NCI-H748 treated with DMSO at 0.1 percent for 48 hours (cell line): ENCODE measurements at regions not wholly inside any gene's neighbourhood (a gene's known extent, or its start where the extent isn't known, plus 50 kb on each side); places are given as distances from the start of the nearest gene placed in this dataset.
"Not testable (repeated sequence)": the region's sequence is repeated elsewhere in the genome, so short reads cannot be mapped to it uniquely, and the experiment has no call there.

Experiments used
- DNase-seq: peaks from one replicate; lab custom pipeline; 2025; lab: John Stamatoyannopoulos, UW

DNA sequence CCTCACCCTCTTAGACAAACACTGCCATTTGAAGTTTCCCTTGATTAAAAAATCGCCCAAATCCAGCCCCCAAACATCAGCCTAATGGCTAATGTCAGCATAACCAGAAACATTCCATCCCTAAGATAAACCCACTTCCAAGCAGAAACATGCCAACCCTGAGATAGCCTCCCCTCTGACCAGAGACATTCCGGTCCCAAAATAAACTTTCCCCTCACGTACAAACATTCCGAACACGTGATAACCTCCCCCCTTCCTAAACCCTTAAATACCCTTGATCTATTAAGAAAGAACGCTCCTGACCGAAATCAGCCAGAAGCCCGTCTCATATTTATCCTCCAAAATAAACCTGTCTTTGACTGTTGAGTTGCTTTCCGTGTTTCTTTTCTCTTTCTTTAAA is 237.2 kb downstream of the ASMT start:
- DNase-seq = no peak

DNA sequence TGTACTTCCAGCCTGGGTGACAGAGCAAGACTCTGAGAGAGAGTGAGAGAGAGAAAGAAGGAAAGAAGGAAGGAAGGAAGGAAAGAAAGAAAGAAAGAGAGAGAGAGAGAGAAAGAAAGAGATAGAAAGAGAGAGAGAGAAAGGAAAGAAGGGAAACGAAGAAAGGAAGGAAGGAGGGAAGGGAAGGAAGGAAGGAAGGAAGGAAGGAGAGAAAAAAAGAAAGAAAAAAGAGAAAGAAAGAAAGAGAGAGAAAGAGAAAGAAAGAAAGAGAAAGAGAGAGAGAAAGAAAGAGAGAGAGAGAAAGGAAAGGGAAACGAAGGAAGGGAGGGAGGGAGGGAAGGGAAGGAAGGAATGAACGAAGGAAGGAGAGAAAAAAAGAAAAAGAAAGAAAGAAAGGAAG is 238.6 kb downstream of the ASMT start:
- no peak for DNase-seq

DNA sequence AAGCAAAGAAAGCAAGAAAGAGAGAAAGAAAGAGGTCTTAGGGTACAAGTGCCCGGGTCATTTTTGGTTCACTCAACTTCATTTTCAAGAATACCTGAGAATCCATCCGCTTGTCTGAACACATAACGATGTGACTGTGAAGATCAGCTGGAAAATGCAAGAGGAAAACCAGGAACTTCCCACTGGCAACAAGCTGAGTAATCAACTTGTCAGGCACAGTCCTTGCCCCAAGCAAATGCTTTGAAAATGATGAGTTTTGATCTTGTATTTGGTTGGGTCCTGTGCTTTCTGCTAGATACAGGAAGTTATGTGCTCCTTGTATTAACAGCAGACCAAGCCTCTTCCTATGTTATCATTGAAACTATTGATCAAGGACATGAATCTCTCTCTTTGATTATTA is 239.1 kb downstream of the ASMT start:
- no peak for DNase-seq

DNA sequence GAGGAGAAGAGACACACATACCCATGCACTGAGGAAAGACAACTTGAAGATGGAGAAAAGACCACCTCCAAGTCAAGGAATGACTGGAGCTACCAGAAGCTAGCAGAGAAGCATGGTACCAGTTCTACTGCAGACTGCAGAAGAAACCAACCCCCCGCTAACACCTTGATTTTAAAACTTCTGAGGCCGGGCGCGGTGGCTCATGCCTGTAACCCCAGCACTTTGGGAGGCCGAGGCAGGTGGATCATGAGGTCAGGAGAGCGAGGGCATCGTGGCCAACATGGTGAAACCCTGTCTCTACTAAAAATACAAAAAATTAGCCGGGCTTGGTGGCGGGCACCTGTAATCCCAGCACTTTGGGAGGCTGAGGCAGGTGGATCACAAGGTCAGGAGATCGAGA is 240.0 kb downstream of the ASMT start:
- DNase-seq = not testable (repeated sequence)

DNA sequence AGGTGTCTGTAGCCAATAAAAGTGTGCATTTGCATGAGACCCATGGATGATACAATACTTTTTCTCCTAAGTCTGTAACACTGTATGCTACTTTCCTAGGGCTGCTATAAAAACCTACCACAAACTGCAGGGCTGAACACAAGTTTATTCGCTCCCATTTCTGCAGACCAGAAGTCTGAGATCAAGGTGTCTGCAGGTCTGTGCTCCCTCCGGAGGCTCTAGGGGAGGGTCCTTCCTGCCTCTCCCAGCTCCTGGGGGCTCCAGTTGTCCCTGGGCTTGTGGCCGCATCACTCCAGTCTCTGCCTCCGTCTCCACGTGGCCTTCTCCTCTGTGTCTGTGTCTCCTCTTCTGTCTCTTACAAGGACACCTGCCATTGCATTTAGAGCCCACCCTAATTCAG is 244.4 kb downstream of the ASMT start:
- not testable (repeated sequence) for DNase-seq

DNA sequence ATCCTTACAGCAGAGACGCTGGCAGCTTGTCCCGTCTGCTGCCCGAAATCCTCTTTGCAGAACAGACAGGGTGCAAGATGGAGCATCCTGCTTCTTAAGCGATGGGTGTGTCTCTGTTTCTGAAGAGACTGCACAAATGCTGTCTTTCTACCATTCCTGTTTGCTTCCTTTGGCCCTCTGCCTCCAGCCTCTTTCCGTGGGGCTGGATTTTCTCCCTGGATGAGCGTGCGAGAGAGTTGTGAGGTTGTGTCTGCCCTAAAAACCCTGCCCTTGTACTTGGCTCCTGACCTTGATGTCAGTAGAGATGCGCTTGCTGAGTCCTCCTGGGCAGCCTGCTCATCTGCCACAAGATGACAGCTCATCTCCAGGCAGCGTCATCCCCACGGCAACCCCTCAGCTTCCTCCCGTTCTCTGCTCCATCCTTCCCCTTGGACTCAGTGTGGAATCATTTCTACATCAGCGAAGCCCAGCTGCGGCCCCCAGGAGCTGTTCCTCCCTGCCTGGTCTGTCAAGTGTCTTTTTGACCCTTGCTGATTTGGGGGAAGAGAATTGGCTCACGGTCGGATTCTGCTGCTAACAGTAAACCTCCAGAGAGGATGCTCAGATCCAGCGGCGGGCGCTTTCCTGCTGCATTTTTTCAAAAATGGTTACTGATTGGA is 246.2 kb downstream of the ASMT start:
- DNase-seq = no peak

DNA sequence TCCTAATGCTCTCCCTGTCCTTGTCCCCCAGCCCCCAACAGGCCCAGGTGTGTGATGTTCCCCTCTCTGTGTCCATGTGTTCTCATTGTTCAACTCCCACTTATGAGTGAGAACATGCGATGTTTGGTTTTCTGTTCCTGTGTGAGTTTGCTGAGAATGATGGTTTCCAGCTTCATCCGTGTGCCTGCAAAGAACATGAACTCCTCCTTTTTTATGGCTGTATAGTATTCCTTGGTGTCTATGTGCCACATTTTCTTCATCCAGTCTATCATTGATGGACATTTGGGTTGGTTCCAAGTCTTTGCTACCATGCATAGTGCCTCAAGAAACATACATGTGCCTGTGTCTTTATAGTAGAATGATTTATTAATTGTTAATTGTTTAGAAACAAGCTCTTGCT is 249.1 kb downstream of the ASMT start:
- DNase-seq = not testable (repeated sequence)

DNA sequence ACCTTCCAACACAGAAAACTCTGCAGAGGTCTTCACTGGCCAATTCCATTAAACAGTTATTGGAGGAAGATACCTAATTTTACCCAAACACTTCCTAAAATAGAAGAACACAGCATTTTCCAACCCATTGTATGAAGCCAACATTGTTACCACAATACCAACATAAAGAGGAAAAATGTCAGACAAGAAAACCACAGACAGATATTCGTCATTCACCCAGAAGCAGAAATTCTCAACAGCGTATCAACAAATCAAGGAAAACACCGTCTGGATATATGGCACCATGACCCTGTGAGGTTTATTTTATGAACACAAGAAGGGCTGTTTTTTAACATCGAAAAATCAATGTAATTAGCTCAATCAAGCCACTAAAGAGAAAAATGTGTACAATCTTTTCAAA is 255.6 kb downstream of the ASMT start:
- no peak for DNase-seq

DNA sequence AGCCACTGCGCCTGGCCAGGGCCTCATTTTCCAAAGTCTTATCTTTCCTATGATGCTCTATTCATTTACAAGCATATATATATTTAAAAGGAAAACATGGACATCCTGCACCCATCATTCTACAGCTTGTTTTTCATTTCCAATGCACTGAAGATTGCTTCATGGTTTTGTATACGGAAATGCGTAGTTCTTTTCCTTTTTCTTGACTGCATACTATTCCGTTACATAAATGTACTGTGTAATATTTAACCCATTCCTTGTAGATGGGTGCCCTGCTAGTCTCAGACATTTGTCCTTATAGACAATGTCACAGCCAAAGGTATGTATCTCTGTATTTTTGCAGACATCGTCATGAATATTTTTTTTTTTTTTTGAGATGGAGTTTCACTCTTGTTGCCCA is 257.0 kb downstream of the ASMT start:
- no peak for DNase-seq

DNA sequence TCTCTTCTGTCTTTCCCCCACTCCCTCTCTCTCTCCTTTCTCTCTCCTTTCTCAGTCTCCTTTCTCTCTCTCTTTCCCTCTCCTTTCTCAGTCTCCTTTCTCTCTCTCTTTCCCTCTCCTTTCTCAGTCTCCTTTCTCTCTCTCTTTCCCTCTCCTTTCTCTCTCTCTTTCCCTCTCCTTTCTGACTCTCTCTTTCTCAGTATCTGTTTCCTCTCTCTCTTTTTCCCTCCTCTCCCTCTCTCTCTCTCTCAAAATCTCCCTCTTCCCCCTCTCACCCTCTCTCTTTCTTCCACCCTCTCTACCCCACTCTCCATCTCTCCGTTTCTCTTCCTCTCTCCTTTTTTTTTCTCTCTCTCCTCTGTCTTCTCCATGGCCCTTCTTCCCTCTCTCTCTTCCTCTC is 258.8 kb downstream of the ASMT start:
- DNase-seq = no peak

DNA sequence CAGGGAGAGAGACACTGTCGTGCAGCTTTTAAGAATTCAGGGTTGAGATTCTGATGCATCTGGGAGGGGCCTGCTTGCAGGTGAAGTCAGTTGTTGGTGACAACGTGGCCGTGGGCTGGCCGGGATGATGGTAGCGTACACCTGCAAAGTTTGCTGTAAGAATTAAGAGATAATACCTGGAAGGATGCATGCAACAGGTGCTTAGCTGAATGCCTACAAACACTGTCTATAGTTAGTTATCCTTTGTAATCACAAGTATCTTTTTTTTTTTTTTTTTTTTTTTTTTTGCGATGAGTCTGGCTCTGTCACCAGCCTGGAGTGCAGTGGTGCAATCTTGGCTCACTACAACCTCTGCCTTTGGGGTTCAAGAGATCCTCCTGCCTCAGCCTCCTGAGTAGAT is 259.6 kb downstream of the ASMT start:
- no peak for DNase-seq

DNA sequence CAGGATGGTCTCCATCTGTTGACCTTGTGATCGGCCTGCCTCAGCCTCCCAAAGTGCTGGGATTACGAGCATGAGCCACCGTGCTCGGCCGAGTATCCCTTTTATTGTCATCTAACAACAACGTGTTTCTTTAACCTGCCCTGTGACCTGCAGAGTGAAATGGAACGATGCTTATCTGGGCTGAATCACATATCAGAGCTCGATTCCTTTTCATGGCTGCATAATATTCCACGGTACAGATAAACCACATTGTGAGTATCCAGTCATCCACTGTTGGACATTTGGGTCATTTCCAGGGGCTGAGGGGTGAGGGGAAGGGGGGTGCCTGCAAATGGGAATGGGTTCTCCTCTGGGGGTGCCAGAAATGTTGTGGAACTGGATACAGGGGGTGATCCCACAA is 260.0 kb downstream of the ASMT start:
- DNase-seq = no peak

DNA sequence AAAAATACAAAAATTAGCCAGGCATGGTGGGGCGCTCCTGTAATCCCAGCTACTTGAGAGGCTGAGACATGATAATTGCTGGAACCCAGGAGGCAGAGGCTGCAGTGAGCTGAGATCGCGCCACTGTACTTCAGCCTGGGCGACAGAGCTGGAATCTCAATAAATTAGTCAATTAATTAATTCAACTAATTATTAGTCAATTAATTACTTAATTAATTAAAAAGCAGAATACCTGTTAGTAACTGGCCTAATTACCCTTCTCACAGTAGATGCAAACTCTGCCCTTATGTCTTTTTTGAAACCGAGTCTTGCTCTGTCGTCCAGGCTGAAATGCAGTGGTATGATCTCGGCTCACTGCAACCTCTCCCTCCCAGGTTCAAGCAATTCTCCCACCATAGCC is 261.2 kb downstream of the ASMT start:
- DNase-seq = no peak

DNA sequence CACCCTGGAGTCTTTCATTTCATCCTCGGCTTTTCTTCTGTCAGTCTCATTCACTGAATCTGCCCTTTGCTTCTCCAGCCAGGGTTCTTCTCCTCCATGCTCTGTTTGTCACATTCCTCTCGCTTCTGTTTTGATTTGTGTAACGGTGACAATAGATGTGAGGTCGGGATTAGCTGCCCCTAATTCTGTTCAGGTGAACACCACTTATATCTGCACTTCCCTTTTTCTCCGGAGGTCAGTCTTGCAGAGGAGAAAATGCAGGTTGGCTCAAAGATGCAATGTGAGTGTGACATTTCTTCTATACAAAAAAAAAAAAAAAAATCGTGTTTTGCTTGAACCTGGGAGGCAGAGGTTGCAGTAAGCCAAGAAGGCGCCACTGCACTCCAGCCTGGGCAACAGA is 262.9 kb downstream of the ASMT start:
- DNase-seq = no peak

DNA sequence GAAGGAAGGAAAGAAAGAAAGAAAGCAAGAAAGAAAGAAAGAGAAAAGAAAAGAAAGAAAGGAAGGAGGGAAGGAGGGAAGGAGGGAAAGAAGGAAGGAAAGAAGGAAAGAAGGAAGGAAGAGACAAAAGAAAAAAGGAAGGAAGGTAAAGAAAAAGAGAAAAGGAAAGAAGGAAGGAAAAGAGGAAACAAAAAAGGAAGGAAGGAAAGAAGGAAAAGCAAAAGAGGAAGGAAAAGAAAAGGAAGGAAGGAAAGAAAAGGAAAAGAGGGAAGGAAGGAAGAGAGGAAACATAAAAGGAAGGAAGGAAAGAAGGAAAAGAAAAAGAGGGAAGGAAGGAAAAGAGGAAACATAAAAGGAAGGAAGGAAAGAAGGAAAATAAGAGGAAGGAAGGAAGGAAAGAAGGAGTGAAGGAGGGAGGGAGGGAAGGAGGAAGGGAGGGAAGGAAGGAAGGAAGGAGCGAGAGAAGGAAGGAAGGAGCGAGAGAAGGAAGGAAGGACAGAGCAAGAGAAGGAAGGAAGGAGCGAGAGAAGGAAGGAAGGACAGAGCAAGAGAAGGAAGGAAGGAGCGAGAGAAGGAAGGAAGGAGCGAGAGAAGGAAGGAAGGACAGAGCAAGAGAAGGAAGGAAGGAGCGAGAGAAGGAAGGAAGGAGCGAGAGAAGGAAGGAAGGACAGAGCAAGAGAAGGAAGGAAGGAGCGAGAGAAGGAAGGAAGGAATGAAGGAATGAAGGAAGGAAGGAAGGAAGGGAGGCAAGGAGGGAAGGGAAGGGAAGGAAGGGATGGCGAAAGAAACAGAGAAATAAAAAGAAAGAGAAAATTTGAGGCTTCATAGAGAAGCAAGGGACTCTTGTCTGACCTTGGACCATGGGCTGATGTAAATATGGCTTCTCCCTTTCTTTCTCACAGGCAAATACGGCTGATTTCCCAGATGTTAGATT is 266.3 kb downstream of the ASMT start:
- DNase-seq = not testable (repeated sequence)

DNA sequence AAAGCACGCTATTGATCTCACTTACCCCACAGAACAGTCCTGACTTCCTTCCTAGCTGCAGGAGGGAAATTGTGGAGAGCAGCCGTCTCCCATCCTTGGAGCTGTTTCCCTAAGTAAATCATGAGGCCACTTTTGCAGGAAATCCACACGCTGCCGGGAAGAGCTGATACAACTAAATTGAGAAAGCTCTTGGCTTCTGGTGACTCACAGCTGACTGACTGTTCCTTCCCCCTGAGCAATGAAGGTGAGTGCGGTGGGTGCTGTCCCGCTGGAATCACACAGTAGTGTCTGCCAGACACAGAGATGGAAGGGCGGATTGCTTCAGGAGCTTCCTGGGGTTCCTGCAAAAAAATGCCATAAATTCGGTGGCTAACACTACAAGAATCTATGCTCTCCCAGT is 268.9 kb downstream of the ASMT start:
- no peak for DNase-seq

DNA sequence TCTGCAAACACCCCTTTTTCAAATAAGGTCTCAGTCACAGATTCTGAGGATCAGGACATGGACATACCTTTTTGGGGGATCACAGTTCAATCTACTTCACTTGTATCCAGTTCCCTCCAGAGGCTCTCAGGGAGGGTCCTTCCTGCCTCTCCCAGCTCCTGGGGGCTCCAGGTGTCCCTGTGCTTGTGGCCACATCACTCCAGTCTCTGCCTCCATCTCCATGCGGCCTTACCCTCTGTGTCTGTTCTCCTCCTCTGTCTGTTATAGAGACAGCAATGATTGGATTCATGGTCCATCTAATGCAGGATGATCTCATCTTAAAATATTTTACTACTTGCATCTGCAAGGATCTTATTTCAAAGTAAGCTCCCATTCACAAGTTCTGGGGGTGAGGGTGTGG is 269.6 kb downstream of the ASMT start:
- DNase-seq = no peak

DNA sequence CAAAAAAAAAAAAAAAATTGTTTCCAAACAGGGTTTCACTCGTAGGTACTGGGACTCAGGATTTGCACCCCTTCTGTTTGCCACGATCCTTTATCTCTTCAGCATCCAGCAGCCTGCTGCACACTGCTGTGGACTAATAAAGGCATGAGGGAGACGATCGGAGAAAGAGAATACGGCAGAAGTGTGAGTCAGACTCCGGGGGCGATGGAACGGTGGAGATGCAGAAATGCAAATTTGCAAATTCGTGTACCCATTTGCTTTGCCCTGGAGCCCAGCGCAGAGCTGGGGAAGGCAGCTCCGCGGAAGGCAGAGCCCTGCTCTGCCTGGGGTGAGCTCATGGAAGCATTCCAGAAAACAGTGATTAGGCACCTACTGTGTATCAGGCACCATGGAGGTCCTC is 270.3 kb downstream of the ASMT start:
- DNase-seq = no peak

DNA sequence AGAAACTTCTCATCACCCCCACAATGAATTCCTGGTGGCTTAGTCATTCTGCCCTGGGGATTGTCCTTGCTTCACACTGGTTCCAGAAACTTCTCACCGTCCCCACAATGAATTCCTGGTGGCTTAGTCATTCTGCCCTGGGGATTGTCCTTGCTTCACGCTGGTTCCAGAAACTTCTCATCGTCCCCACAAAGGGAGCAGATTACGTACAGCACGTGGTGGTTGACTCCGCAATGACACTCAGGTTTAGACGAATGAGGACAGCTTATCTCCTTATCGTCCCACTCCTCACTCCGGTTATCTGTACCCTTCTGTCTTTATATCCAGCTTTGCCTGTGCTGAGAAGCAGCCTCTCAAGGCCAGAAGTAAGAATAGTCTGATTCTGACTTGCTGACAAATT is 273.4 kb downstream of the ASMT start:
- not testable (repeated sequence) for DNase-seq

DNA sequence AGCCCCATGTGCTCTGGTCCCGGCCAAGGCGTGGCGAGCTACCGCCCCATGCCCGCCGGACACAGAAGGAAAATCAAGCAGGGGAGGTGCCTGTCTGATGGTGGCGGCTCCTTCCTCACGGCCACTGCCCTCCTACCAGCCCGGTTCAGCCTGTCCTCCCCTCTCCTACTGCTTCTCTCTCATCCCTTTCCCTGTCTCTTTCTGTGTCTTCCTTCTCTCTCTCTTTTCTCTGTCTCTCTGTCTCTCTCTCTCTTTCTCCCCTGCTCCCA is 279.1 kb downstream of the ASMT start:
- no peak for DNase-seq

DNA sequence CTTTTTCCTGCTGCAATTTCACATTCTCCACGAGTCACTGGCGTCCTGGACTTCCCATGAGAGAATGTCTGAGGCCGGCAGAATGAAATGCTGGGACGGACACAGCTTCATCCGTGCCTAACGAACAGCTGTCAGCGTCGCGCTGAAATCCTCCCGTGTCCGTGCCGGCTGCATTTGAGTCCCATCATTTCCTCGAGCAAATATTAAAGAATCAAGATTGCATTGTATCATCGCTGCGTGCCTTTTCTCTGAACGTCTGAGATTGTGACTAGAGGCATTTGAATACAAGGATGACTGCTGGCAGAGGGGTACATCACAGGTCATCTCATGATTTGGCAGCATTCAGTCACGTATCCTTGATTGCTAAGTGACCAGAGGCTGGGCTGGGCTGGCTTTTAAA is 279.9 kb downstream of the ASMT start:
- no peak for DNase-seq

DNA sequence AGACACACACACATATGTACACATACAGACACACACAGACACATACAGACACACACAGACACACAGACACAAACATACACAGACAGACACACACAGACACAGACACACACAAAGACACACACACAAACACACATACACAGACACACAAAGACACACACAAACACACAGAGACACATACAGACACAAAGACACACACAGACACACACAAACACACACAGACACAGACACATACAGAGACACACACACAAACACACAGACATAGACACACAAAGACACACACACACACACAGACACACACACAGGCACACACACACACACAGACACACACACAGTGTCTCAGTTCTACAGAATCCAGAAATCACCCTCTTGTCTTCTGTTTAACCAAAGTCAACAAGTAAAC is 280.7 kb downstream of the ASMT start:
- no peak for DNase-seq

DNA sequence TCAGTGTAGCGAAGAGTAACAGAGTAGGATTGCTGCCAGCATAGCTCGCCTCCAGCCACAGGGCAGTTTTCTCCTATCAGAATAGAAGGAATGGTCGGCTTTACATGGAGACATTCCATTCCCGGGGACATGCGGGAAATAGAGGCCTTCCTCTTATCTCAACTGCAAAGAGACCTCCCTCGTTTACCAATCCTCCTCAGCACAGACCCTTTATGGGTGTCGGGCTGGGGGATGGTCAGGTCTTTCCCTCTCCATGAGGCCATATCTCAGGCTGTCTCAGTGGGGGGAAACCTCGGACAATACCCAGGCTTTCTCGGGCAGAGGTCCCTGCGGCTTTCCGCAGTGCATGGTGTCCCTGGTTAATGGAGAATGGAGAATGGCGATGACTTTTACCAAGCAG is 285.0 kb downstream of the ASMT start:
- DNase-seq = no peak

DNA sequence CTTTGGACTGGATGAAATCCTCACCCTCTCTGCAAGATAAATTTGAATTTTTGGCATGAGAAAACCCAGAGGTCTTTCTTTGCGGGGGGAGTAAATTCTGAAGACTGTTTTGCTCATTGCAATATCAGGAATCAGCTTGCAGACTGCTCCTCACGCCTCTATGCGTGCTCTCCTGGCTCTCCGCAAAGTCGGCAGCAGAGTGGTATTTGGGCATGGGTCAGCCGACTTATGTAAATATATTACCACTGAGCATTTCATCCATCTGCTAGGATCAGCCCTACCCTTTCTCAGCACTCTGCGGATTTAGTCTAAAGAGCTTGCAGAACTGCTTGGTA is 288.0 kb downstream of the ASMT start:
- no peak for DNase-seq
